BLaER1 treated with 17β-estradiol and CSF1 and Interleukin-3, amounts not matched to agents 10 nM and 100 nM (cell line): ENCODE measurements at regions not wholly inside any gene's neighbourhood (a gene's known extent, or its start where the extent isn't known, plus 50 kb on each side); places are given as distances from the start of the nearest gene placed in this dataset.

Experiments used
- H3K27ac ChIP-seq, 11 experiments: shearing (Covaris generic); formaldehyde crosslinking; 2 replicates each; pipeline ENCODE4 v1.8.1; 2022
- H3K27me3 ChIP-seq, 11 experiments: shearing (Covaris generic); formaldehyde crosslinking; 2 replicates each; pipeline ENCODE4 v1.8.1; 2022
- H3K36me3 ChIP-seq, 11 experiments: shearing (Covaris generic); formaldehyde crosslinking; 2 replicates each; pipeline ENCODE4 v1.8.1; 2022
- H3K4me1 ChIP-seq, 10 experiments: shearing (Covaris generic); formaldehyde crosslinking; 2 replicates each; pipeline ENCODE4 v1.8.1; 2022
- H3K4me2 ChIP-seq, 11 experiments: shearing (Covaris generic); formaldehyde crosslinking; 2 replicates each; pipeline ENCODE4 v1.8.1; 2022
- H3K4me3 ChIP-seq, 10 experiments: shearing (Covaris generic); formaldehyde crosslinking; 2 replicates each; pipeline ENCODE4 v1.8.1; 2022
- H3K9ac ChIP-seq, 11 experiments: shearing (Covaris generic); formaldehyde crosslinking; 2 replicates each; pipeline ENCODE4 v1.8.1; 2022
- H3K9me3 ChIP-seq, 11 experiments: shearing (Covaris generic); formaldehyde crosslinking; replicated peaks in 1 of 11; 2 replicates each; pipeline ENCODE4 v1.8.1; 2022
- H4K20me1 ChIP-seq, 11 experiments: shearing (Covaris generic); formaldehyde crosslinking; 2 replicates each; pipeline ENCODE4 v1.8.1; 2022
- Cebpa-rat ChIP-seq, 11 experiments: shearing (Covaris generic); IDR thresholded peaks; 2 replicates each; pipeline ENCODE4 v1.8.1; 2022

GRCh38 chr10:20457649-20458048, 439.5 kb downstream of the NEBL start:
- Histone ChIP-seq H3K27me3 (no peaks in the 10 kb centered on the region), H4K20me1 (no peaks in the 10 kb centered on the region), H3K4me1 (peaks cover 0 to 8% (median 6%) of the 10 kb centered on the region in 10 experiments; a peak in 8 of 20 replicates), H3K9me3 (no peaks in the 10 kb centered on the region; a peak in 1 of 22 replicates), H3K9ac (no peak overlapping the region), H3K4me2 (no peak overlapping the region), H3K4me3 (no peak overlapping the region), H3K27ac (no peak overlapping the region), H3K36me3 (no peaks in the 10 kb centered on the region)
- TF ChIP-seq Cebpa-rat (IDR thresholded peaks at IDR 0.05): no peak

GRCh38 chr10:20455774-20456173, 441.3 kb downstream of the NEBL start:
- Histone ChIP-seq H3K27ac (no peak overlapping the region), H3K36me3 (no peaks in the 10 kb centered on the region), H3K27me3 (no peaks in the 10 kb centered on the region), H3K9ac (no peak overlapping the region), H4K20me1 (no peaks in the 10 kb centered on the region), H3K4me2 (no peak overlapping the region), H3K4me1 (peaks cover 0 to 8% (median 6%) of the 10 kb centered on the region in 10 experiments; a peak in 8 of 20 replicates), H3K4me3 (no peak overlapping the region), H3K9me3 (no peaks in the 10 kb centered on the region)
- TF ChIP-seq Cebpa-rat (IDR thresholded peaks at IDR 0.05): no peak

DNA sequence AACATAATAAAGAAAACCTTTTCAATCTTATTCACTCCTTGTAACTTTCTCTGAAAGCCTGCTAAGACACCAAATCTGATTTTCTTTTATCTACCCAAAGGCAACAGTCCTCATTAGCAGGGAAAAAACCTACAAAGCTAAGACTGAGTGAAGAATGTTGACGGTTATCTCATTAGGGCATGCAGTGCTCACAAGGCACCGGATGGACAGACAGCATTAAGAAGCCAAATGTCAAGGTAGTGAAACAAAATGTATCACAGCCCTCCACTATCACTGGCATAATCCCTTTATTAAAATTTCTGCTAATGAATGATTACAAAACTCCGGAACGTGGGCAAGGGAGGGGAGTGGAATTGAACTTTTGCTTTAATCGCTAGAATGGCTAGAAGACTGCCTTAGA, 442.8 kb downstream of the NEBL start:
- H3K27ac ChIP-seq: peak overlapping the region in 1 of 11 experiments; percentile 16; a peak in 1 of 22 replicates
- no peaks in the 10 kb centered on the region for H3K36me3 ChIP-seq
- no peak overlapping the region for H3K9ac ChIP-seq
- no peaks in the 10 kb centered on the region for H3K27me3 ChIP-seq
- no peak for TF ChIP-seq Cebpa-rat (IDR thresholded peaks at IDR 0.05)
- peaks cover 0 to 8% (median 6%) of the 10 kb centered on the region in 10 experiments; a peak in 8 of 20 replicates for H3K4me1 ChIP-seq
- H3K4me2 ChIP-seq: no peak overlapping the region
- H4K20me1 ChIP-seq: no peaks in the 10 kb centered on the region
- H3K9me3 ChIP-seq: no peaks in the 10 kb centered on the region
- H3K4me3 ChIP-seq: no peak overlapping the region

DNA sequence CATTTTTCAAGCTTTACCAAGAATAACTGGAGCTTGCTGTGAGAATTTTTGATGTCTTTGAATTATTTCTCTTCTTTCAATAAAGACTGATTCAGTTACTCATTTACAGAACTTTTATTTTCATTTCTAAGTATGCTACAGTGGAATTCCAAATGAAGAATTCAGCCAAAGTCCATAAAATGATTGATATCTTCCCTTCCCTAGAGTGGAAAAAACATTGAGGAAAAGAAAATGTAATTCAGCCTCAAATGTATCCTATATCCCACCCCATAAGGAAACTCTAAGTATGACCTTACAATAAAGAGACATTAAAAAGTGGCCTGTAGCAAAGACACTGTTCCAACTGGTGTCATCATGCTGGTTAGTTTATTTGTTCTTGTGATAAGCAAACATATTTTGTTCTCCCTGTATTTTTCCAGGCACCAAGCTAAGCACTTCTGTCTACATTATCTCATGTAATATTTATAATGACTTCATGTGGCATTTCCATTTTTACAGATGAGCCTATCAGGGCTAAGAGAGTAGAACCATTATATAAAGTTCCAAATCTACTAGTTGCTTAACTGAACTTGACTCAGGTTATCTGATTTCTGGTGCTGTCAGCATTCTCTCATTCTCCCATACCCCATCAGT, 450.4 kb downstream of the NEBL start:
- no peak overlapping the region for H3K4me3 ChIP-seq
- no peak for TF ChIP-seq Cebpa-rat (IDR thresholded peaks at IDR 0.05)
- H3K27me3 ChIP-seq: no peaks in the 10 kb centered on the region
- H3K9me3 ChIP-seq: peaks cover 0 to 6% (median 5%) of the 10 kb centered on the region in 11 experiments; a peak in 19 of 22 replicates
- no peak overlapping the region for H3K27ac ChIP-seq
- no peaks in the 10 kb centered on the region for H3K4me1 ChIP-seq
- H3K4me2 ChIP-seq: no peak overlapping the region
- H3K36me3 ChIP-seq: no peaks in the 10 kb centered on the region
- no peaks in the 10 kb centered on the region for H4K20me1 ChIP-seq
- no peak overlapping the region for H3K9ac ChIP-seq

DNA sequence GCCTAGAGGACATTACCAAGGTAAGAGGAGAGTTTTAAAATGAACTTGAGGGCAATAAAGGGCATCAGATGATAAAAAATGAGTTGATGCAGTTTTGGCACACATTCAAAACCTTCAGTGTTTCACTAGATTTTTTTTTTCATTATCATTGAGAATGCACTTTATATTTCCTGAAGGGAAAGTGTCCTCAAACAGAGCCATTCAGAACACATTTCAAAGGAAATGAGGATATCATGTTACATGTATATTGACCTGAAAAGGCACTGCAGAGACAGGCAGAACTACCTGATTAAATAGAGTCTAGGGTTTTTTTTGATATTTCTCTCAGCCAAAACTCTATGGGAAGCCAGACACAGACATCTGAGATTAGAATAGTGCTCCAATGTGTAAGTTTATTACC, 454.0 kb downstream of the NEBL start:
- Histone ChIP-seq H3K27ac (no peak overlapping the region), H3K4me1 (no peaks in the 10 kb centered on the region), H3K9ac (no peak overlapping the region), H3K4me3 (no peak overlapping the region), H3K27me3 (no peaks in the 10 kb centered on the region), H3K4me2 (no peak overlapping the region), H4K20me1 (no peaks in the 10 kb centered on the region), H3K36me3 (no peaks in the 10 kb centered on the region), H3K9me3 (peaks cover 0 to 11% (median 9%) of the 10 kb centered on the region in 11 experiments; a peak in 19 of 22 replicates)
- TF ChIP-seq Cebpa-rat (IDR thresholded peaks at IDR 0.05): no peak

- no peaks in the 10 kb centered on the region for H4K20me1 ChIP-seq
- H3K4me2 ChIP-seq: peak overlapping the region in 1 of 11 experiments; percentile 25; a peak in 1 of 22 replicates
- peaks cover 0 to 14% (median 0%) of the 10 kb centered on the region in 10 experiments; a peak in 4 of 20 replicates for H3K4me1 ChIP-seq
- no peaks in the 10 kb centered on the region for H3K36me3 ChIP-seq
- no peak overlapping the region for H3K4me3 ChIP-seq
- H3K27ac ChIP-seq: 0 out of 22 replicates have a peak overlapping the region, but pooled peaks of 1 of the 11 experiments have one; percentile 27
- H3K9ac ChIP-seq: no peak overlapping the region
- peak in 4 of 11 experiments; percentile 12 to 63 (median 60); a peak in 4 of 22 replicates for TF ChIP-seq Cebpa-rat (IDR thresholded peaks at IDR 0.05)
- H3K9me3 ChIP-seq: peaks cover 16 to 29% (median 26%) of the 10 kb centered on the region in 11 experiments; a peak in 21 of 22 replicates
- H3K27me3 ChIP-seq: no peaks in the 10 kb centered on the region
These were observed 467.4 kb downstream of the NEBL start for GRCh38 chr10:20429742-20430141.

DNA sequence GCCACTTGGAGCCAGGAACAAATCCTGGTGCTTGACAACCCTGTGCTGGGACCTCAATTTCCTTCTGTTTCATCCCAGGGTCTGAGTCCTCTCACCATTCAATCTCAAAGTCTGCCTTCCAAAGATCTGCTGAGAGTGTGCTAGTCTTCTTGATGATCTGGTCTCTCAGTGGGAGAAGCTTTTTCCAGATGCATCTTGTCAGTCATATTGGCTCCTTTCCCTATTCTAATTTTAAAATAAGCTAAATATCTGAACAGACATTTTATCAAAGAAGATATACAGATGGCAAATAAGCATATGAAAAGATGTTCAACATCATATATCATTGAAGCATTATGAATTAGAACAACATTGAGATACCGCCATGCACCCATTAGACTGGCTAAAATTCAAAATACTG, 469.3 kb downstream of the NEBL start:
- no peak for TF ChIP-seq Cebpa-rat (IDR thresholded peaks at IDR 0.05)
- no peaks in the 10 kb centered on the region for H3K36me3 ChIP-seq
- no peak overlapping the region for H3K4me2 ChIP-seq
- H3K4me1 ChIP-seq: peaks cover 0 to 13% (median 0%) of the 10 kb centered on the region in 10 experiments; a peak in 4 of 20 replicates
- H3K9me3 ChIP-seq: peaks cover 17 to 29% (median 27%) of the 10 kb centered on the region in 11 experiments; a peak in 21 of 22 replicates
- H3K27ac ChIP-seq: no peak overlapping the region
- H3K9ac ChIP-seq: no peak overlapping the region
- H3K27me3 ChIP-seq: no peaks in the 10 kb centered on the region
- H4K20me1 ChIP-seq: no peaks in the 10 kb centered on the region
- H3K4me3 ChIP-seq: no peak overlapping the region

- no peak overlapping the region for H3K9ac ChIP-seq
- no peaks in the 10 kb centered on the region for H3K36me3 ChIP-seq
- TF ChIP-seq Cebpa-rat (IDR thresholded peaks at IDR 0.05): no peak
- no peaks in the 10 kb centered on the region for H3K4me1 ChIP-seq
- no peak overlapping the region for H3K4me3 ChIP-seq
- H3K9me3 ChIP-seq: no peaks in the 10 kb centered on the region
- no peaks in the 10 kb centered on the region for H3K27me3 ChIP-seq
- no peaks in the 10 kb centered on the region for H4K20me1 ChIP-seq
- no peak overlapping the region for H3K27ac ChIP-seq
- no peak overlapping the region for H3K4me2 ChIP-seq
These were observed 478.8 kb downstream of the NEBL start for GRCh38 chr10:20418286-20418685.

DNA sequence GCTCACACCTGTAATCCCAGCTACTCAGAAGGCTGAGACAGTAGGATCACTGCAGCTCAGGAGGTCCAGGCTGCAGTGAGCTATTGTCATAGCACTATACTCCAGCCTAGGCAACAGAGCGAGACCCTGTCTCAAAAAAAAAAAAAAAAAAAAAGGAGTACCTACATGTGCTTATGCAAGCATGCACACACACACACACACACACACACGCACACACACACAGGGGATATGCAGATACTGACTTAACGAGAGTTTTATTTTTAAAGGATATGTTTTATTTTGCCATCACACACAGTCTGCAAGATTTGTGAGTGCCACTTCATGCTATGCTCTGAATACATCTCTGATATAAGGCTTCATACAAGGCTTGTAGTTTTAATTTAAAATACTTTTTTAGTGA, 479.3 kb downstream of the NEBL start:
- Histone ChIP-seq H3K9me3 (no peaks in the 10 kb centered on the region), H4K20me1 (no peaks in the 10 kb centered on the region), H3K4me1 (no peaks in the 10 kb centered on the region), H3K27me3 (no peaks in the 10 kb centered on the region), H3K9ac (no peak overlapping the region), H3K4me2 (no peak overlapping the region), H3K4me3 (no peak overlapping the region), H3K36me3 (no peaks in the 10 kb centered on the region), H3K27ac (no peak overlapping the region)
- TF ChIP-seq Cebpa-rat (IDR thresholded peaks at IDR 0.05): no peak

DNA sequence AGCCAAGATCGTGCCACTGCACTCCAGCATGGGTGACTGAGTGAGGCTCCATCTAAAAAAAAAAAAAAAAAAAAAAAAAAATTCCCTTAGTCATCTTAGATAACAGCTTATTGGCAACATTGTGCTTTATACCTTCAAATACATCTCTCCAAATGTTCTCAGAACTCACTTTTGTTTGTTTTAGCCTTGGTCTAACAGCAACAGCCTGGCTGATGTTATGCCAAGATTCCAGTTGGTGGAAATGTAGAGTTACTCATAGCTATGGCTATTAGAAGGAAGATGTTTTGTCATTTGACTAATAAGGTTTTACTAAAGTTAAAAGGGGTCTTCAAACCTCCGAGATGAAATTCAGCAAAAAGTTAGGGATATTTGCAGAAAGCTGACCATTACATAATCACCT, 481.4 kb downstream of the NEBL start:
- H3K27ac ChIP-seq: no peak overlapping the region
- H3K9me3 ChIP-seq: no peaks in the 10 kb centered on the region
- no peaks in the 10 kb centered on the region for H3K27me3 ChIP-seq
- H3K4me2 ChIP-seq: no peak overlapping the region
- no peaks in the 10 kb centered on the region for H4K20me1 ChIP-seq
- H3K9ac ChIP-seq: no peak overlapping the region
- no peaks in the 10 kb centered on the region for H3K36me3 ChIP-seq
- no peak overlapping the region for H3K4me3 ChIP-seq
- H3K4me1 ChIP-seq: no peaks in the 10 kb centered on the region
- TF ChIP-seq Cebpa-rat (IDR thresholded peaks at IDR 0.05): no peak
